Left renal cortex interstitium (tissue), 4 donors: ENCODE measurements at regions not wholly inside any gene's neighbourhood (a gene's known extent, or its start where the extent isn't known, plus 50 kb on each side); places are given as distances from the start of the nearest gene placed in this dataset.
A peak's percentile ranks its signal among the peaks of the same experiment; 100 is the strongest.

Experiments
- DNase-seq, 4 donors: peaks; one replicate each; pipeline ENCODE4 v3.0.0-alpha.2; 2013; ENCODE audit warnings: low read depth in 4 of 4, low spot score in 2 of 4, missing footprints in 1 of 4

GRCh38 chr1:30386156-30386926 is 337.0 kb downstream of the MATN1 start:
- DNase-seq, result no peak

GRCh38 chr1:30385246-30385995 is 338.0 kb downstream of the MATN1 start:
- DNase-seq, result no peak

GRCh38 chr1:30384286-30385245 is 338.8 kb downstream of the MATN1 start:
- no peak for DNase-seq

- DNase-seq, result no peak
Observed at GRCh38 chr1:30383221-30383711, 340.1 kb downstream of the MATN1 start.

- DNase-seq, result no peak
Observed at GRCh38 chr1:30382496-30382895, 340.9 kb downstream of the MATN1 start.

- no peak for DNase-seq
Observed at GRCh38 chr1:30381671-30382365, 341.6 kb downstream of the MATN1 start.

- no peak for DNase-seq
Observed at GRCh38 chr1:30381266-30381665, 342.1 kb downstream of the MATN1 start.

GRCh38 chr1:30380625-30380984 is 342.8 kb downstream of the MATN1 start:
- no peak for DNase-seq

- peak; percentile 39 to 74 (median 61) for DNase-seq
Observed at GRCh38 chr1:30379684-30380624, 343.4 kb downstream of the MATN1 start.

- peak in 2 of 4 donors; percentile 52 to 55 for DNase-seq
Observed at GRCh38 chr1:30378991-30379581, 344.3 kb downstream of the MATN1 start.

GRCh38 chr1:30378003-30378596 is 345.3 kb downstream of the MATN1 start:
- no peak for DNase-seq

- DNase-seq, result no peak
Observed at GRCh38 chr1:30377230-30378002, 346.0 kb downstream of the MATN1 start.

GRCh38 chr1:30376054-30376697 is 347.2 kb downstream of the MATN1 start:
- no peak for DNase-seq

GRCh38 chr1:30375156-30375555 is 348.2 kb downstream of the MATN1 start:
- DNase-seq, result no peak

- DNase-seq, result no peak
Observed at GRCh38 chr1:30374400-30375070, 348.9 kb downstream of the MATN1 start.
